ENCODE measurements at regions not wholly inside any gene's neighbourhood (a gene's known extent, or its start where the extent isn't known, plus 50 kb on each side); places are given as distances from the start of the nearest gene placed in this dataset.

DNA sequence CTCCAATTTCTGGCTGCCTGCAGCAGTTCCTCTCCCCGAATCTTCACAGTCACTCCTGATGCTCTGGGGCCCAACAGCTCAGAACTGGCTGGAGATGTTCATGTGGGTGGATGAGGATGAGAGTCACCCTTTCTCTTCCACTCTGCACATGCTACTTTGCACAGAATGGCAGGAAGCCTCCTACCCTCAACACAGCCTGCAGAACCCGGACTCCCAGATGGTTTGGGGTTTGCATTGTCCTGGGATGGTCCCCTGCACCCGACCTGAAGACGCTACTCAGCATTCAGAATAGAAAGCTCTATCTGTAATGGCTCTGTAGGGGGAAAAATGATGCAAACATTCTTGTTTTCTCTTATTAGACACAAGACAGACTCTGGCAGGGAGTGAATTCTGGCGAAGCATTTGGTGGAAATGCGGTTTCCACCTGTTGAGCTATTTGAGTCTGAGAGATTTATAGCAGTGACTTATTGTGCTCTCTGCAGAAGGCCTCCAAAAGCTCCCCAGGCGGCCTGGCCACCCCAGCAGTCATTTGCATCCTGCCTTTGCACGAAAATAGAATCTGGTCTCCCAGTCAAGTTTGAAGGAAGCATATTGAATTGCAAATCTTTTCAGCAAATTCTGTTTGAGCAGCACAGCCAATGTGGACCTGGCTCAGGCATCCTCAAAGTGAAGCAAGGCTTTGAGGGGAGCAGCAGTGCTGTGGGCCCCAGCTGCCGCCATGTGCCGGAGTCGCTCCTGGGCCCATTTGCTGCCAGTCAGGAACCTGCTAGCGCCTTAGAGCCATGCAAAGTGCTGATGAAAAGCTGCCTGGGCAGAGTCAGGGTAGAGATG is 309.3 kb downstream of the TCERG1L start:
- no peak for DNase-seq (ENCODE audit: low read depth in 3 of 3, low spot score in 1 of 3)

DNA sequence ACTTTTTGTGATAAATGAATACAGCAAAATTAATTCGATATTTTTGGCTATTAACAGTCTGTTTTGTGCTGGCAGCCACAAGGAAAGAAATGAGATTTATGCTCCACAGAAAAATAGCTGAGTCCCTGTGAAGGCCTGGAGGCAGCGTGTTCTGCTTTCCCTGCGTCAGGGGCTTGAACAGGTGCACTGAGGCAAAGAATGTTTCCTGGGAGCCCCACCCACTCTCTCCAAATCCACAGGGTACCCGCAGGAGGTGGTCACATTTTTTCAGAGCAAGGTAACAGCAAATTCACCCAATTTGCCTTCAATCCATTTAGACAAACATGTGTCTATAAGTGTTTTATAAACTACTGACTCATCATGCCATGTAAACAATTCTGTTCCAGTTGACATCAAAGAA is 308.1 kb downstream of the TCERG1L start:
- no peak for DNase-seq (ENCODE audit: low read depth in 3 of 3, low spot score in 1 of 3)

DNA sequence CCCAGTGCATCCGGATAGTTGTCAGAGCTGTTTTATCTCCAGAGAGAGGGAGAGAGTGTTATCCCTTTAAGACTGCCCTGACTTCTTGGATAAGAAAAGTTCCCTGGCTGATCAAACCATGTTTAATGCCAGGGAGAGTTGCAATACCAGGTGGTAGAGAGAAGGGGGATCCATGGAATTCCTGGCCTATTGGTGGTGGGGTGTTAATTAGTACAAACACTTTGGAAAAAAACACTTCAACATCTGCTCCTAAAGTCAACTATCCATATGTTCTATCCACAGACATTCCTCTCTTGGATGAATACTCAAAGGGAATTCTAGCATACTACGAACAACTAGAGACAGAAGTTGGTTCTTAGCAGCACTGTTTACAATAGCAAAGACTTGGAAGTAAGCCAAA is 307.2 kb downstream of the TCERG1L start:
- no peak for DNase-seq (ENCODE audit: low read depth in 3 of 3, low spot score in 1 of 3)

DNA sequence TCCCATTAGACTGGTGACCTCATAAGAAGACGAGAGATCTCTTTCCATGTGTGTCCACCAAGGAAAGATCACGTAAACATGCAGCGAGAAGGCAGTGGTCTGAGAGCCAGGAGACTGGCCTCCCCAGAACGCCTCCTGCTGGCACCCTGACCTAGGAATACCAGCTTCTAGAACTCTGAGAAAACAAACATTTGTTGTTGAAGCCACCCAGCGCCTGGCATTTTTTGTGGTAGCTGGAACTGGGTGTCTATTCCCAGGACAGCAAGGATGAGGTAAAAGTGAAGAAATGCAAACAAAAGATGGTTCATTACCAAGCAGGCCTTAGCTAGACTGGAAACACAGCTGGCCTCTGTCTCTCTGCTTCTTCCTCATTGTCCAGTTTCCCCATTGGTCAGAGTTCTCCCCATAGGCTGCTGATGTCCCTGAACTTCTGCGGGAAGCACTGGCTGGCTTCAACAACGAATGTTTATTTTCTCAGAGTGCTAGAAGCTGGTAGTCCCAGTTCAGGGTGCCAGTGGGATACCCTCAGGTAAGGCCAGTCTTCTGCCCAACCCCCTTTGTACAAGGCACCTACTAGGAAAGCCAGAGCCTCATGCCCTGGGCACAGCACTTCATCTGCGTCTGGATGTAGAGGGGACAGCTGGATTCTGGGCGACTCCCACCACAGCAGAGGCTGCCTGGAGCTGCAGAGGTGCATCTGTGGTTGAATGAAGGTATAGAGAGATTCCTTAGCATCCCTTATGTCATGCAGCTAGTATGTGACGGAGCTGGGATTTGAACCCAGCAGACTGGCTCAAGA is 304.9 kb downstream of the TCERG1L start:
- DNase-seq (ENCODE audit: low read depth in 3 of 3, low spot score in 1 of 3) = no peak

DNA sequence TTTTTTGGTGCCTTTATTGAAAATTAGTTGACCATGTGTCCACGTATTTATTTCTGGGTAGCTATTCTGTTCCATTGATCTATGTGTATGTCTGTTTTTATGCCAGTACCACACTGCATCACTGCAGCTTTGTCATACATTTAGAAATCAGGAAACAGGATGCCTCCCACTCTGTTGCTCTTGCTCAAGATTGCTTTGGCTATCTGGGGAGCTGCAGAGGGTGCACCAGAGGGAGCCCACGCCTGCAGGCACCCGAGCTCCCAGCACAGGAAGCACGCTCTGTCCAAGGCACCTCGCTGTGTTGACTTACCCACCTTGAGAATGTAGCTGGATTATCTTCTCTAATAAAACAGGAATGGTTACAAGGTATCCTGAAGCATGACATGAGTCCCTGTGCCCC is 301.7 kb downstream of the TCERG1L start:
- no peak for DNase-seq (ENCODE audit: low read depth in 3 of 3, low spot score in 1 of 3)

DNA sequence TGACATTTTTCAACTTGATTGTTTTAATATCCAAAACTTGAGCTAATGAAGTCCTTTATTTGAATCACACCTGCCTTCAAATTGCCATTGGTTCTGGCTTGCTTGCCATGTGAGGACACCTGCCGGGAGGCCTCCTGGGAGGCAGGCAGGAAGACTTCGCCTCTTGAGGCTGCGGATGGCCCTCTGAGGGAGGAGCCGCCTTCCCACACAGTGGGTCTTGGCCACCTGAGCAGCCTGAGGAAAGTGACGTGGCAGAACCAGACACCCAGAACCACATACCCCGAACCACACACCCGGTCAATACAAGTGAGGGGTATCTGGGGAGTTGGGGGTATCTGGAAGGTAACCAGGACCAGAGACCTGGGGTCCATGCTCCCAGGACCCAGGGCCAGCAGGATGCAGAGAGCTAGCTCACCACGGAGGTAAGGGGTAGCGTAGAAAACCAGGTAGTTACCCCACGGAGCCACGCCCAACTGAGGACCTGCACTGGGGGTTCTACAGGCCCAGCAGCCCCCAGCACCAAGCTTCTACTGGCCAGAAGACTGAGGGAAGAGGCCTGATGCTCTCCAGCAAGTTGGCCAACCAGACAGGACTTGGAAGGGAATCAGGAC is 300.5 kb downstream of the TCERG1L start:
- DNase-seq (ENCODE audit: low read depth in 3 of 3, low spot score in 1 of 3) = no peak

DNA sequence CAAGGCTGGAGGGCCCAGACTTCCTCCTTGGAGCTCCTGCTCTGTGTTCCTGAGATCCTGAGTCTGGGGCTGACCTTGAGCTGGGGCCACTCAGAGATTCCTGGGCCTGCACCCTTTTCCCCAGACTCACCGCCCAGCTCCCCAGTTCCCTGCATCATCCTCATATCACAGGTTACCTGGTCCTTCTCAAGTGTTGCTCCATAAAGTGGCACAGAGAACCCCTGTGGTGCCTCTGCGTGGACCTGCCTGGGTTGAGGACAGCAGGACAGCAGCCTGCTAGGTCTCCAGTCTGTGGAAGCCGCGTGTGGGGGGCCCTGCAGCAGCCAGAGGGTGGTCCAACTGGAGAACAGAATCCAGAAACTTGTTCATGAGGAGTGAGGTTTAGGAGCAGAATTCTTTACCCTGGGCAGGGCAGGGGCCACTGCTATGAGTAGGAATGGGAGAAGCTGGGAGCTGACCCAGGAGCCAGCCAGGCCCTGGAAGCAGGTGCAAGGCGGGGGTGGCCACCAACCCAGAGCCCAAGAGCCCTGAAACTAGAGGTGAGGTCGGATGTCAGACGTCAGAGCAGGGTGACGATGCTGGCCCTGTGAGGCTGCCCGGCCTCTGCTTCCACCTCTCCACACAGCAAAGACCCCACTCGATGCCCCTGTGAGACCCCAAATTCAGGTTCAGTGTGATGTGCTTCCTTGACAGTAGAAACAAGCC is 299.4 kb downstream of the TCERG1L start:
- no peak for DNase-seq (ENCODE audit: low read depth in 3 of 3, low spot score in 1 of 3)

DNA sequence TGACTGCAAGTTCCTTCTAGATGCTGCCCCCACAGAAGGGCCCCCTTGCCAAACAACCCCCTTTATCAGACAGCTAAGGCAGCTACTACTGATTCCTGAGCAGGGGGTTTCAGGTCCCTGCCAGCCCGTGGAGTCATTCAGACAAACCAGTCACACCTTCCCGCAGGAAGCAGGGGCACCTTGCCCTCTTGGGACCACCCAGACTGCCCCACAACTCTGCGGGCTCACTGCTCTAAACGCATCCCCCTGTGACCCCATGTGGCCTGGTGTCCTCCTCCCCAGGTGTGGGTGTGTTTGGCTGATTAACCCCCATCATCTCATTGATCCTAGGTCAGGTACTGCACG is 298.9 kb downstream of the TCERG1L start:
- DNase-seq (ENCODE audit: low read depth in 3 of 3, low spot score in 1 of 3) = no peak

DNA sequence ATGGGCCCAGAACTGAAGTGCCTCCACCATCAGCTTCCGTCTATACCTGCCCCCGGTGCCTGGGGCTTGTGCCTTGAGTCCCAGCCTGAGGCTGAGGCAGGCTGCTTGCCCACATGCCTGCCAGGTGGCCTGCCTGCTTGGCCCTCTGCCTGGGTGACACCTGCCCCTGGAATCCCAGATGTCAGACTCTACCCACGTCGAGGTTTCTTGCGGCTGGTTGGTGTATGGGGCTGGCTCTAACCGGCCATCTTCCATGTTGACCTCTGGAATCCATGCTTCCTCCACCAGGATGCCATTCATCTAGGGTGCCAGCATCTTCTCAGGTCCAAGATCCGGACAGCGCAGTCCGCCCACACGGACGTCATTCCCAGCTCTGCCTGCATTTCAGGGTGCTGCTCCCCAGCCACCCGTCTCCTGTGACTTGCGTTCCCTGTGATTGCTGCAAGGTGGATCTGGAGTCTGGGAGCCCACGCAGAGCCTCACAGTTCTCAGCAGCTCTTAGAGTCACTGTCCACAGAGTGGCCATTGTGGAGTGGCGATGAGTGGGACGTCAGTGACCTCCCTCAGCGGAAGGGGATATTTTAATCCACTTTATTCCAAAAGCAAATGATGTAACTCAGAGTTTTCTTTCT is 298.1 kb downstream of the TCERG1L start:
- DNase-seq (ENCODE audit: low read depth in 3 of 3, low spot score in 1 of 3) = no peak

DNA sequence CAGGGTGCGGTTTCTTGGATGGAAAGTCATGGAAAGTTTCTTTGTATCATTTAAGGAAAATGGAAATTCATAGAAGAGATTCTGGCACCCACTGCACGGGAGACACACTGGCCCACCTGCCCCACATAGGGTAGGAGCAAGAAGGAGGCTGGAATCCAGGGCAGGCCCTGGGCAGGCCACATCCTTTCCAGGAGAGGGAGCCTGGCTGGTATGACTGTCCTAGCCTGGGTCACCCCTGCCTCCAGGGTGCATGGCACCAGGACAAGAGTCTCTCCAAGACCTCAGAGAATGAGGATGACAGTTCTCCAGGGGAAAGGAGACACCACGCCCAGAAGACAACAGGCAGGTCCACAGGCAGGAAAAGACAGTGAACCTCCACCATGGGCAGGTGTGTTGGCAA is 297.2 kb downstream of the TCERG1L start:
- no peak for DNase-seq (ENCODE audit: low read depth in 3 of 3, low spot score in 1 of 3)

DNA sequence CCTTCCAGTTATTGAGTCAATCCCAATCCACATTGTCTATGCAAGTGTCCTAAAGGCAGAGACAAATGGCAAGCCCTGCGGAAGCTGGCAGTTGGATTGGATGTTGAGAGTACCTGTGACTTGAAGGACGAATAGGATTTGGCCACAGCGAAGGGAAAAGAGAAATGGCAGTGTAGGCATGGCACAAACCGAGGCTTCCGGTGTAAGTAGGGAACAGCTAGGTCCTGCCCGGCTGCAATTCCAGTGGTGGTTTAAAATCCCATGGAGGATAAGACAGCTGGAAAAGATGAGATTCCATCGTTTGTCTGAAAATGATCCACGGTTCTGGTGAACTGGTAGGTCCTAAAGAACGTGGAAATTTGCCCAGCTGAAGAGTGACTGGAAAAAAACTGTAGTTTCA is 296.2 kb downstream of the TCERG1L start:
- DNase-seq (ENCODE audit: low read depth in 3 of 3, low spot score in 1 of 3) = no peak

DNA sequence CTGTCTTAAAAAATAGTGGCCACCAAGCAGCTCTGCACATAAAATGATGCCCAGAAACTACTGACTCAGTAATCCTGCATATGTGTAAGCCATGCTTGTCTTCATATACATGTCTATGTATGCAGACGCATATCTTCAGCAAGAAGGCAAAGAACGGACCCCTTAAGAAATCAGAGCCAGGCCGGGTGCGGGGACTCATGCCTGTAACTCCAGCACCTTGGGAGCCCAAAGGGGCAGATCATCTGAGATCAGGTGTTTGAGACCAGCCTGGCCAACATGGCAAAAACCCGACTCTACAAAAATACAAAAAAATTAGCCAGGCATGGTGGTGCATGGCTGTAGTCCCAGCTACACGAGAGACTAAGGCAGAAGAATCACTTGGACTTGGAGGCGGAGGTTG is 295.0 kb downstream of the TCERG1L start:
- DNase-seq (ENCODE audit: low read depth in 3 of 3, low spot score in 1 of 3) = no peak

DNA sequence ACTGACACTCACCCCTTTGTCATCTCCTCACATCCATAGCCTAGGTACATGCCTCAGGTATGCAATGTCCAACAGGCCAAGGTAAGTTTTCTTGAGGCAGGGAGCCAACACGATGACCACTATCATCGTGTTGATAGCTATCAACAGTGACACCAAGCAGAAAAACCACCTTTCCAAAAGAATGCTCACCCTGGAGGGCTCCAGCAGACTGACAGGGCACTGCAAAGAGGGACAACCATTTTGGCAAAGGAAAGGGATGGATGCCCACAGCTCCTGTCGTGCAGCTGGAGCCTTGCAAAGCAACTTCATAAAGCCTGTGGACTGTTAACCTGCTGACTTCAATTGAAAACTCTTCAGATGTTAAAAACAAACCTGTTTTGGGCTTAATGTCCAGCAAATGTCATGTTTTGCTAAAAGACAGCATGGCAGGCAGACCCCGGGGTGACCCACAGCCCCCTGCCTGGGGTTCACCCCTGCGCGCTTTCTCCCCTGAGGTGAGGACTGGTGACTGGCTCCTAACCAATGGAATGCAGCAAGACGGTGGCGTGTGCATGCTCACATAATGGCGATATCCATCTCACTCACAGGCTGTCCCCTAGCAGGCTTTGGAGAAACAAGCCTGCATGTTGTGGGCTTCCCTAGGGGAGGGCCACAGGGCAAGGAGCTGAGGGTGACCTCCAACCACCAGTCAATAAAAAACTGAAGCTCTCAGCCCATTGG is 293.8 kb downstream of the TCERG1L start:
- DNase-seq (ENCODE audit: low read depth in 3 of 3, low spot score in 1 of 3) = no peak

DNA sequence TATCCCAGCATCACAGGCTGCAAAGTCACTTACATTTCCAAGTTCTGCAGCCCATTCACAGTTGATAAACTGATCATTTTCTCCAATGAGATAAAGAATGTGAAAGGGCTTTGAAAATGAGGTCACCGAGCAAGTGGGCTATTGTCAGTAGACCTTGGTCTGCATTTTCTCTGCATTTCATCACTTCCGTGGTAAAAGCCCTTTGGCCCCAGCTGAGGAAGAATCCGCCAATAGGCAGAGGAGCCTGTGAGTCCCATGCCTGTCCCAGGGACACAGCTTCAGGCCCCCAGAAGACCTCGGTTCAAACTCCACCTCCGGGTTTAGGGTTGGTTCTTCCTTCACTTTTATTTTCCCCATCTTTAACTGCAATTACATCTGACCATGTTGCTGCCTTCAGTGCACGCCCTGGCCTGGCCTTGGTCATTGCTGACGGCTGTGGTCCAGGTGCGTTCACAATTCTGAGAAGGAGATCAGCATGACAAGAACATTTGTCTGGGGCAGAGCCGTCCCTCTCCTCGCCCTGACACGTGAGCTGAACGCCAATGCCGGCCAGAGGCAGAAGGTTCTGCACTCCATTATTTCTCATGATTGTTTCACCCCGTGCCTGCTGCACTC is 292.5 kb downstream of the TCERG1L start:
- no peak for DNase-seq (ENCODE audit: low read depth in 3 of 3, low spot score in 1 of 3)

DNA sequence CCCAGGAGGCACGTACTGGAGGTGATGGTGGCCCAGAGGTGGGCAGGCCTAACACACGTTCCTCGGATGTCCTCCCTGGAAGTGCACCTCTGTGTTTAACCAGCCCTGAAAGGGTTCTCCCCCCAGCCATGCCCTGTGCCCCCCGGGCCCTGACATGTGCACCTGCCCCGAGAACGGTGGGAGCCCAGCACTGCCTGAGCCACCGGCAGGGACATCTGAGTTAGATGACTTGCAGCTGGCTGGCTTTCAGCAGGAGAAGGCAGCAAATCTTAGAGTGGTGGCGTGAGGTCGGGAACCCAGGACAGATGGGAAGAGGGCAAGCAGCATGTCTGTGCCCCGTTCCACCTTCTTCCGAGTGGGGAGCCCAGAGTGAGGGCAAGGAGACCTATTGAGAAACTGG is 291.8 kb downstream of the TCERG1L start:
- no peak for DNase-seq (ENCODE audit: low read depth in 3 of 3, low spot score in 1 of 3)

DNA sequence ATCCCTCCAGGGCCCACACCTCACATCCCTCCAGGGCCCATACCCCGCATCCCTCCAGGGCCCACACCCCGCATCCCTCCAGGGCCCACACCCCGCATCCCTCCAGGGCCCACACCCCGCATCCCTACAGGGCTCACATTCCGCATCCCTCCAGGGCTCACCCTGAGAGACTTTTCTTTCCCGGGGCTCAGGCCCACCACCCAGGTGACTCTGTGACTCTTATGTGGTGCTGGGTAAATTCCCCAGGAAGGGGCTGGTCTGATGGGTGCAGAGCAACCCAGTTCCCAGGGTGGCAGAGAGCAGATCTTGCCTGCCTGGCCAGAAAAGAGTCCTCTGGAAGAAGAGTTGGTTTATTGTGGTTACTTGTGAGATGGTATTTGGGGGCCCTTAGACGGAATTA is 290.7 kb downstream of the TCERG1L start:
- DNase-seq (ENCODE audit: low read depth in 3 of 3, low spot score in 1 of 3) = no peak

DNA sequence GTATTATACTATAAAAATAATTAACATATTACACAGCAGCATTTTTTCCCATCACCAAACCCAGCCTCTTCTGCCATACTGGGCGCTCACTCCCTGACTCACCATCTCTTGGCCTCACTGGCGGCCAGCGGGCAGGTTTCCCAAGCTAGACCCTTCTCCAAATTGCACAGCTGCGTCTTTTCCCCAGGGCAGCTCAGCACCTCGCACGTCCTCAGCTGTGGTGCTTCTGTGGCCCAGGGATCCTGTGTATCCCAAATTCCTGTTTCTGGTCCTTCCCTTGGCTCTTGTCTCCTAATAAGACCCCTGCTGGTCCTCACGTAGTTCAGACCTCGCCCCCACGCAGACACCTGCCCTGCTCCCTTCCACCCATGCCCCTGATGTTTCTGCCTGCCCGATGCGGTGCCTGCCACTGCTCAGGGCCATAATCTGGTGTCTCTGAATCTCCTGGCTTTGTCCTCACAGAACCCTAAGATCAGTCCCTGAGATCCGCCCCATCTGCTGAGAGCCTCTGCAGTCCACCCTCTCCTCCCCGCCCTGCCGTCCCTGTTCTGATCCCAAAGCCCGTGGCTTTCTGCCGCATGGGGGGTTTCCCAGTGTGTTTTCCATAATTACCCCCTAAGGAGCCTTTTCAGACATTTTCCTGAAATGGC is 290.1 kb downstream of the TCERG1L start:
- no peak for DNase-seq (ENCODE audit: low read depth in 3 of 3, low spot score in 1 of 3)

DNA sequence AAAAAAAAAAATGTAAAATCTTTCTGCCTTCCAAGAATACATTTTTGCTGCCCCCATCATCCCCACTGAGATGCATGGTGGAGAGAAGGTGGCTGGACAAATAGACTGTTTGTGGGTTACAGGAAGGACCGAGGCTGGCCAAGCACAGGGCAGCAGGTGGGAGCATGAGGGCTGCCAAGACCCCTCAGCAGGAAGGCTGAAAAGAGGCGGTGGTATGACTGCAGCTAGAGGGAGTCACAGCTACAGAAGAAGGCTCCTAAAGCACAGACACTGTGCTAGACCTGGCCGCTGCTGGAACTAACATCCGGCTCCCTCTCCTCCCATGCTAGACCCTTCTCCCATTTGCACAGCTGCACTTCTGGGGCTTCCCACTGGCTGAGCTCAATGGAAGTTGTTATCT is 289.6 kb downstream of the TCERG1L start:
- DNase-seq (ENCODE audit: low read depth in 3 of 3, low spot score in 1 of 3) = no peak

DNA sequence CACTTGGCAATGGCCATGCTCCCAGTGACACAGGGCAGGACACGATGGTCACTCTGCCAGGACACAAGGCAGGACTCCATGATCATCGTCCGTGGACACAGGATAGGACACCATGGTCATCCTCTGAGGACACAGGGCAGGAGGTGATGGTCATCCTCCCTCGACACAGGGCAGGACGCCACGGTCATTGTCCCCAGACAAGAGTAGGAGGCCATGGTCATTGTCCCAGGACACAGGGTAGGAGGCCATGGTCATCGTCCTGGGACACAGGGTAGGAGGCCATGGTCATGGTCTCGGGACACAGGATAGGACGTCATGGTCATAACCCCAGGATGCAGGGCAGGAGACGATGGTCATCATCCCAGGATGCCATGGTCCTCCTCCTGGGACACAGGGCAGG is 289.2 kb downstream of the TCERG1L start:
- DNase-seq (ENCODE audit: low read depth in 3 of 3, low spot score in 1 of 3) = no peak

DNA sequence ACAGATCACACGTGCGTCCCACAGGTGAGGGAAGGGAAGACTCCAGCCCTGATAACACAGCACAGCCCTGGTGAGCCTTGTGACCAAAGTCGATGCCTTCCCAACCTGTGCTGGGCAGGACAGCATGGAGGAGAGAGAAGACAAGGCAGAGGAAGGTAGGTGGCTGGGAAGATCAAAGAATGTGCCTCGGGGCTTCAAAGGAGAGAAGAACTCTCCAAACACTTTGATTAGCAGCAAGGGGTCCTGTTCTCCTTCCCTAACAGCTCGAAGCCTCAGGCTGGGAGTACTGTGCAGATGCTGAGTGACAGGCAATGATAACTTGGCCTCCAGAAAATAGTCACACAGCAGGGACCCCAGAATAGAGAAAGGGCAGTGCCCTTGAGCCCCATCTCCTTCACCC is 288.5 kb downstream of the TCERG1L start:
- DNase-seq (ENCODE audit: low read depth in 3 of 3, low spot score in 1 of 3) = no peak
